HCEC 1CT (cell line): ENCODE measurements at regions not wholly inside any gene's neighbourhood (a gene's known extent, or its start where the extent isn't known, plus 50 kb on each side); places are given as distances from the start of the nearest gene placed in this dataset.
"Not testable (repeated sequence)": the region's sequence is repeated elsewhere in the genome, so short reads cannot be mapped to it uniquely, and the experiment has no call there.

Experiments
- DNase-seq: peaks from one replicate; pipeline ENCODE4 v3.0.0-alpha.2; 2017

DNA sequence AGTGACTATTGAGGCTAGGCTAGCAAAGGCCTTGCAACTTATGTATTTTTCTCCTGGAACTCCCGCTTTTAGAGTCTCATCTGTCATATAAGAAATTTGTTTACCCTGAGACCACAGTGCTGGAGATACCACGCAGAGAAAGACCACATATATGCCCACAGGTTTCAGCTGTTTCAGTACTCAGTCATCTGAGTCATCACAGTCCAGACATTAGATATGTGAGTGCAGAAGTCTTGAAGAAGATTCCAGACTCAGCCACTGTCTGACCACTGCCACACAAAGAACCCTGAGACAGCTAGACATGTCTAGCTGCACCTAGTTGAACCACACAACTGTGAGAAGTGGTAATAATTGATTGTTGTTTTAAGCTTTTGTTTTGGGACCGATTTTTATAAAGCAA is 648.3 kb downstream of the EPM2A start:
- no peak for DNase-seq

- no peak for DNase-seq
These were observed 644.3 kb downstream of the EPM2A start for GRCh38 chr6:145090801-145091585.

DNA sequence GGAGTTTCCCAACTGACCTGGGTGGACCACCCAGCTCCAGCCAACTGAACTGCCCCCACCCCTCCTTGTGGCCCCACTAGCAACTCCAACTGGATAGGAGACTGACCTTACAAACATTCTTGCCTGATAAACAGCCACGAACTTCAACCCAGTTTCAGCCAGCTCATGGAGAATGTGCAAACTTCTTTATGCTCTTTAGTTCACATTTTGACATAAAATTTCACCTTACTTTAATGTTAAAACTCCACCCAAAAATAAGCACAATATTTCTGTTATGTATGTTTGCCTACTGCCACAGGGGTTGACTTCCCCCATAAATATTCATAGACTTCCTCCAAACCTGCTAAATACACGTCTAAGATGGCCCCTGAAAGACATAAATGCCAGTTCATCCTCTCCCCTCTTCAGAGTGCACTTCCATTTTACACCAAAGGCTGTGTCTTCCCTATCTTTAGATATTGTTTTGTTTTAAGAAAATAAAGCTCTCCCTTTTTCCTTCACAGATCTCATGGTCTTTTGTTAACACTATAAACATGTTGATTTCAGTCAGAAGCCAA is 643.7 kb downstream of the EPM2A start:
- DNase-seq = no peak

- no peak for DNase-seq
These were observed 642.8 kb downstream of the EPM2A start for GRCh38 chr6:145092554-145092953.

DNA sequence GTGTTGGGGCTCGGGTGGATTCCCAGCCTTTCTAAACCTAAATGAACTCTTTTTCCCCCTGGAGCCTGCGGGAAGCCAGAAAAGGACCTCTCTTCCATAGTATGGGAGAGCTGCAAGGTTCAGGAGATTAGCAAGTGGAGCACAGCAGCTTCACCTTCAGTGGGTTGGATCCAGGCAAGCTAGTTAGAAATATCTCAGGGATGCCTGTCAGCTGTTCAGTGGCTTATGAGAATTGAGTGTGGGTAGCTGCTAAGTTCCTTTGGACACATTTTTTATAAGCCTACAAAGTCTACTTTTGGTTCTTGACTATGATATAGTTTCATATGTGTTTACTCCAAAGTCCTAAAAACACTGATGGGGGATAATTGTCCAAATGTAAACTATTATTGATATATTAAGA is 642.1 kb downstream of the EPM2A start:
- DNase-seq = no peak

DNA sequence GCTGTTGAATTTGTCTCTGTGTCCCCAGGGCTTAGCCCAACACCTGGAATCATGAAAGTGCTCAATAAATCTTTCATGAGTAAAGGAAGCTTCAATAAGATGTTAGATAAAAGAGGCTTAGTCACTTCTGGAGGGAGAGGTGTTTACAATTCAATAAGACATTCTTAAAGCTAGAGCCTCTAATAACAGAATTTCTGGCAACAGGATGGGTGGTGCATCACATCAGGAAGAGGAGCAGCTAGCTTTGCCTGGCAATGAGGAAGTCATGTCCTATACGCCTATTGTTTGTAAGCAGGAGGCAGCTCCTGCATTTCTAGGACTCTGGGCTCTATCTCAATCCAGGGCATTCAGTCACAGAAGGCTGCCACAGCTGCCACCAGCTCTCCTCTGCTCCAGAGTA is 638.5 kb downstream of the EPM2A start:
- no peak for DNase-seq

- DNase-seq = not testable (repeated sequence)
These were observed 637.2 kb downstream of the EPM2A start for GRCh38 chr6:145098127-145098526.

- no peak for DNase-seq
These were observed 635.6 kb downstream of the EPM2A start for GRCh38 chr6:145099713-145100112.

DNA sequence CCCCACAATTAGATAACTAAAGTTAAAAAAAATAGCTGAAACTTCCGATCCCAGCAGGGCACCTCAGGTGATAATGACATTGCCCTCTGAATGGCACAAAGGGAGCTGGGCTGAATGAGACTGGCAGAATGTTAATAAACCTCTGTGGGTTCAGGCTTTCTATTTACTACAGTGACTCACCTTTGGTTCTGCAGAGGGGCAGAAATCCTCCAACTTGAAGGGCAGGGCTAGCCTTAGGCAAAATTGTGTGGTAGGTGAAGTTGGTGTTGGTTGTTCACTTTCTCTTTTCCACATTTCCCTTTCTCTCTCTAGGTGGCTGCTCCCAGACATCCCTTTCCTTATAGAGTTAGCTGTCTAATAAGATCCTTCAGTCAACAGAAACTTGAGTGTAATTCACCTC is 625.2 kb downstream of the EPM2A start:
- no peak for DNase-seq

GRCh38 chr6:145111407-145111806 is 623.9 kb downstream of the EPM2A start:
- not testable (repeated sequence) for DNase-seq

- DNase-seq = no peak
These were observed 622.6 kb downstream of the EPM2A start for GRCh38 chr6:145112711-145113148.

DNA sequence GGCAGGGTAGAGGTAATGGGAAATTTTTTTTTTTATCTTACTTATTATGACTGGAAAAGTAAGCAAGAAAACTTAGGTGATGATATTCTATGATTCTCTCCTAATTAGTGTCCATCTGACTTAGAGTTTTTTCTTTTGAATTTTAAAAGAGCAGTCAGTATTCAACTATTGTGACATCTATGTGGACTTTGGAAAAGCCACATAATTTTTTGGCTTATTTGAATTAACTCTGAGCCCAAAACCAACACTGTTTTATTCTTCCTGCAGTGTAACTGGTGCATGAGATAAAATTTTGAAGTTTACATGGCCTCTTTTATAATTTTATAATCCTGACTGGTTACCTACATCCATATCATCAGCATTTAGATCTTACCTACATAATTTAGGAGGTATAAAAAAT is 619.7 kb downstream of the EPM2A start:
- no peak for DNase-seq

DNA sequence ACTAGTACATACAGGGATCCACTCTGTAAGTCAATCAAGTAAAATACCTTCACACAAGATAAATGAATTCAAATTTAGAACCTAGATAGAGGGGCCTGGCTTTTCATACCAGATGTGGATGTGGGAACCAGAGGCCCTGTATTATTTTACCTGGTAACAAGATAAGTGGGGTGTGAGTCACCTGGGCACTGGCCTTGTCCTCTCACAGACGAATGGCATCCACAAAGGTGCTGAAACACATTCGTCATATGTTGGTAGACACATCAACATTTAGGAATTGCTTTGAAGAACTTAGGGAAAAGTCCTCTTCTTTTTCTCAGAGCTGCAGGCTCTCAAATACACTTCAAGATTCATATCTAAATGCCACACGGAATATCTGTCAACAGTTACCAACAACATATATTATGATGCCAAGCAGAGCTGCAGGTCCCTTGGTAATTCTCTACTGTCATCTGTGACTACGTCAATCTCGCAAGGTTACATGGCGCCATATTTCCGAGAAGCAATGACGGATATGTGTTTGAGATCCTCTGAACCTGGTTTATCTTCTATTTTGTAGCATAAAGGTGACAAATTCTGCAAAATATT is 618.6 kb downstream of the EPM2A start:
- DNase-seq = no peak

GRCh38 chr6:145118224-145118623 is 617.1 kb downstream of the EPM2A start:
- no peak for DNase-seq

- DNase-seq = no peak
These were observed 616.2 kb downstream of the EPM2A start for GRCh38 chr6:145119081-145119480.

DNA sequence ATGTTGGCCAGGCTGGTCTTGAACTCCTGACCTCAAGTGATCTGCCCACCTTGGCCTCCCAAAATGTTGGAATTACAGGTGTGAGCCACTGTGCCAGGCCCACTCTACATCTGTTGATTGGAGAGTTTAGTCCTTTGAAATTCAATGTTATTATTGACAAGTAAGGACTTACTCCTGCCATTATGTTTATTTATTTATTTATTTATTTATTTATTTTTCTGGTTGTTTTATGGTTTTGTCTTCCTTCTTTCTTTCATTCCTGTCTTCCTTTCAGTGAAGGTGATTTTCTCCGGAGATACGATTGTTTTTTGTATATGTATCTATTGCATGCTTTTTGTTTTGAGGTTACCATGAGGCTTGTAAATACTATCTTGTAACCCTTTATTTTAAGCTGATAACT is 602.6 kb downstream of the EPM2A start:
- no peak for DNase-seq

DNA sequence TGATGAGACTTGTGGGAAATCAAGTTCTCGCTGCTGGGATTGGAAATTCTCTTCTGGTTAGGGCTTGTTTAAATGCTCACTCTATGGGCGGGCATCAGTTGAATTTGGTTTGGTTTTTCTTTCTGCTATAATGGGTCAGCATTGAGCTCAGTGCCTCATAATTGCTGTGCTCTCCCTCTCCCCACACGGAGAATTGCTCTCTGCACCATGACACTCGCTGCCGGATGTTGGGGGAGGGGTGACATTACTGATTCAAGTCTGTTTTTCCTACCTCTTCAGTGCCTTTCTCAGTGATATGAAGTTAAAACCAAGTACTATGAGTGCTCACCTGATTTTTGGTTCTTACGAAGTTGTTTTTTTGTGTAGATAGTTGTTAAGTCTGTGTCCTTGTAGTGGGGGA is 599.6 kb downstream of the EPM2A start:
- no peak for DNase-seq

DNA sequence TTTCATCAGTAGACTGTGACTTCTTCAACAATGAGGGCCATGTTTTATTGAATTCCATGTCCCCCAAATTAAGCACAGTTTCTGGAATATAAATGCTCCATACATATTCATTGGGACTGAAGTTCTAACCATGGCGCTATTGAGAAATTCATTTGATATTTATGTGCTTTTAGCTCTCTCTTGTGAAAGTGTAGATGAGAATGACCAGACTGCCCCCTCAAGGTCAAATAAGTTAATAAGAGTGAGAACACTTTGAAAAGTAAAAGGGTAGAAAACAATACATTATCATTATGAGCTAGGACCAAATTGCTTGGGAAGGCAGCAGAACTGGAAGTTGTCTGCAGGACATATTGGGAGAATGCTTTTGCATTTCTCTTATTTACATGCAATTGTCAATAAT is 597.9 kb downstream of the EPM2A start:
- peak; percentile 38 for DNase-seq

DNA sequence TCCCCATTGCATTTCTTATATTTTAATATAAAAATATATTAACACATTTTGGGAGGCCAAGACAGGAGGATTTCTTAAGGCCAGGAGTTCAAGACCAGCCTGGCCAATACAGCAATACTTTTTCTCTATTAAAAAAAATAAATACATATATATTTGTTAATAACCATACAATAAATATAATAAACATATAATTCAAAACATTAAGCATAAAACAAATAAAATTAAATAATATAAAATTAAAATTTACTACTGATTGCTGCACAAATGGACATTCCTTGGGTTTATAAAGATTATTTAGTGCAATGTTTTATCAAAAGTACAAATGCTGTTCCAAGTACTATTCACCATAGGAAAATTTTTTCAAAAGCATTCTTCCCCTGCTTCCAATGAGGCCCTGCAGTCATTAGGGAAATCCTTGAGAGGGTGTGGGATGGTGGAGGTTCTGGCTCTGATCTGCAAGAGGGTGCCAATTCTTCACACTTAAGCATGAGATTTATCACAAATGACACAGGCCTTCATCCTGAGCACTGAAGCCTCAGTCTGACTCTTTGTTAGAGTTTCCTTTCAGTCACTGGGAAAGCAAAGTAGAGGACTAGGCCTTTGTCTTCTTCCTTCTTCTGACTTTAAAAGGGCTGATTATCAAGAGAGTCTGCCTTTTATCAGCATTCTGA is 596.7 kb downstream of the EPM2A start:
- no peak for DNase-seq

- peak; percentile 53 for DNase-seq
These were observed 596.0 kb downstream of the EPM2A start for GRCh38 chr6:145139140-145139850.

GRCh38 chr6:145139895-145140294 is 595.4 kb downstream of the EPM2A start:
- no peak for DNase-seq

DNA sequence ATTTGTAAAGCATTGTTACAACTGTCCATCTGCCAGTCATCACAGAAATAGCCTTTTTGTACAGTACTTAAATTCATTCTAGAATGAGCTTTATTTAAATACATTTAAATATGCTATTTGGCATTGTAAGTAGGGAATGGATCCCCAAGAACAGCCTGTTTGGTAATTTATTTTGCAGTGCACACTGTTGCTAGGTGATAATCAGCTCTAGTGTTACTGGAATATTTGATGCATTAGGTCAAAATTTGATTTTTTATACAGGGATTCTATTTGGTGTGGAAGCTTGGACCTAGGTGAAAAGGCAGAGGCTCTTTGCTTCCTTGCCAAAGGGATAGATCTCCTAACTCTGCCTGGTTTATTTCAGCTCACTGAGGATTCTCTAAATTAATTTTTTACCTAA is 593.7 kb downstream of the EPM2A start:
- DNase-seq = no peak

DNA sequence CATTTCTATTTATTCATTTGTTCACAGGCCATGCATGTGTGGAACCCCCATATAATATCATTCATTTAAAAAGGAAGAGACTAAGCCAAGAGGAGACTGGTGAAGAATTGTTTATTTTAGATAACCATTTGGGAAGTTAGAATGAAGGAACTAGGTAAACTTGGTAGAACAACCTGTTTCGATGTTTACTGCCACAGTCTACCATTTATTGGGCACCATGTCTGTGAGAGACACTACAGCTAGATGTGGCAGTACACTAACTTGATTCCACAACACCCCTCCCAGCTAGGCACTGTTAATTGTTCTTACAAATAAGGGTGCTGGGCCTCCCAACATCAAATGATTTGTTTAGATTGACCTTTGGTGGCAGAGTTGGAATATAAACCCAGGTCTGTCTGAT is 592.4 kb downstream of the EPM2A start:
- DNase-seq = no peak
